Mesendoderm (in vitro differentiated cells): ENCODE measurements at regions not wholly inside any gene's neighbourhood (a gene's known extent, or its start where the extent isn't known, plus 50 kb on each side); places are given as distances from the start of the nearest gene placed in this dataset.
"Not testable (repeated sequence)": the region's sequence is repeated elsewhere in the genome, so short reads cannot be mapped to it uniquely, and the experiment has no call there.

Source experiments
- DNase-seq: peaks from one replicate; pipeline ENCODE4 v3.0.0; 2013
- H2AK5ac ChIP-seq: 2 replicates; pipeline ENCODE4 v1.6.1; 2013; ENCODE audit warnings: low read length, inconsistent platforms
- H2BK120ac ChIP-seq: 2 replicates; pipeline ENCODE4 v1.6.1; 2013; ENCODE audit warnings: low read depth, mild to moderate bottlenecking, low read length, moderate library complexity, mixed read lengths
- H2BK15ac ChIP-seq: replicated peaks from 2 replicates; pipeline ENCODE4 v1.6.1; 2013; ENCODE audit warnings: low read depth, mild to moderate bottlenecking, moderate library complexity
- H2BK5ac ChIP-seq: 2 replicates; pipeline ENCODE4 v1.6.1; 2013; ENCODE audit warnings: low read length, inconsistent platforms
- H3K18ac ChIP-seq: 2 replicates; pipeline ENCODE4 v1.6.1; 2013; ENCODE audit warnings: mild to moderate bottlenecking, low read length, mixed read lengths
- H3K23ac ChIP-seq: one replicate; pipeline ENCODE4 v1.6.1; 2013; ENCODE audit warnings: low read length
- H3K27ac ChIP-seq: 2 replicates; pipeline ENCODE4 v1.5.1; 2013; ENCODE audit warnings: low read depth, mild to moderate bottlenecking, inconsistent platforms, low read length, moderate library complexity
- H3K27me3 ChIP-seq: 2 replicates; pipeline ENCODE4 v1.6.1; 2013; ENCODE audit warnings: low read length, control low read depth, mild to moderate bottlenecking, inconsistent platforms; ENCODE audit not compliant: insufficient read depth, poor library complexity
- H3K36me3 ChIP-seq: 2 replicates; pipeline ENCODE4 v1.6.1; 2013; ENCODE audit warnings: low read length, inconsistent platforms; ENCODE audit not compliant: control insufficient read depth, insufficient read depth
- H3K4ac ChIP-seq: one replicate; pipeline ENCODE4 v1.6.1; 2013; ENCODE audit warnings: low read depth, mild to moderate bottlenecking, low read length, moderate library complexity
- H3K4me1 ChIP-seq: 2 replicates; pipeline ENCODE4 v1.6.1; 2013; ENCODE audit warnings: low read depth, low read length, inconsistent platforms; ENCODE audit not compliant: control insufficient read depth
- H3K4me2 ChIP-seq: 2 replicates; pipeline ENCODE4 v1.6.1; 2013; ENCODE audit warnings: low read length
- H3K4me3 ChIP-seq: 2 replicates; pipeline ENCODE4 v1.5.1; 2013; ENCODE audit warnings: mild to moderate bottlenecking, low read length
- H3K56ac ChIP-seq: one replicate; pipeline ENCODE4 v1.6.1; 2013; ENCODE audit warnings: low read length
- H3K79me1 ChIP-seq: 2 replicates; pipeline ENCODE4 v1.6.1; 2013; ENCODE audit warnings: low read length, inconsistent platforms
- H3K79me2 ChIP-seq: 2 replicates; pipeline ENCODE4 v1.6.1; 2013; ENCODE audit warnings: mild to moderate bottlenecking, low read length; ENCODE audit not compliant: control insufficient read depth, insufficient read depth
- H3K9ac ChIP-seq: 2 replicates; pipeline ENCODE4 v1.6.1; 2013; ENCODE audit warnings: low read length, inconsistent platforms
- H4K5ac ChIP-seq: one replicate; pipeline ENCODE4 v1.6.1; 2013; ENCODE audit warnings: low read length
- H4K8ac ChIP-seq: one replicate; pipeline ENCODE4 v1.6.1; 2013; ENCODE audit warnings: low read depth, mild to moderate bottlenecking, control low read depth, low read length, moderate library complexity
- WGBS: extraction: QIAGEN DNeasy Blood & Tissue Kit; methylation state at CpG from one replicate; pipeline ENCODE4 v1.1.7; 2013; ENCODE audit warnings: low lambda C conversion rate, missing lambda C conversion rate; ENCODE audit not compliant: insufficient coverage; ENCODE audit errors: extremely low coverage; 5-methylcytosine and 5-hydroxymethylcytosine counted together

DNA sequence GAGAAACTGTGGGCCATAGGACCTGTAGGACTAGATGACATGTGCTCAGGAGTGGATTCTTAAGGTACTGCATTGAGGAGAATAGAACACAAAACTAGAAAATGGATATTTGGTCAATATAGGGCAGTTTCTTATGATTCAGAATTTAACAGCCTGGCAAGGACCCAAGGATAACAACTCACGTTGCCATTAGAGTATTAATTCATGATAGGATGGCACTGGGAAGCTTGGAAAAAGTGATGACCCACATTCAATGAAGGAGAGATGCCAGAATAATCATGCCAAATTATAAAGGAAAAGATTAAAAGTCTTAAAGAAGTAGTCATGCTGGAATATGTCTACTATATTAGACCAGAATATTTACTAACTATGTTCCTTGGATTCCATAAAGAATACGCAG is 594.5 kb downstream of the ANKRD50 start:
- H3K18ac ChIP-seq: no peak overlapping the region
- H2AK5ac ChIP-seq: no peak overlapping the region
- H3K23ac ChIP-seq: no peak overlapping the region
- H2BK120ac ChIP-seq: no peak overlapping the region
- H3K4me2 ChIP-seq: no peak overlapping the region
- no peak overlapping the region for H3K4me3 ChIP-seq
- DNase-seq: no peak
- no peaks in the 10 kb centered on the region for H3K79me2 ChIP-seq
- no peak overlapping the region for H3K4ac ChIP-seq
- no peaks in the 10 kb centered on the region for H3K27me3 ChIP-seq
- H4K5ac ChIP-seq: no peak overlapping the region
- no peak overlapping the region for H3K27ac ChIP-seq
- no peaks in the 10 kb centered on the region for H3K4me1 ChIP-seq
- H2BK15ac ChIP-seq: no peak overlapping the region
- no peak overlapping the region for H3K9ac ChIP-seq
- no peak overlapping the region for H3K56ac ChIP-seq
- no CpG with 5 or more reads among the region's 2 CpGs for WGBS
- H3K36me3 ChIP-seq: no peaks in the 10 kb centered on the region
- H4K8ac ChIP-seq: no peak overlapping the region
- no peak overlapping the region for H2BK5ac ChIP-seq
- no peaks in the 10 kb centered on the region for H3K79me1 ChIP-seq

DNA sequence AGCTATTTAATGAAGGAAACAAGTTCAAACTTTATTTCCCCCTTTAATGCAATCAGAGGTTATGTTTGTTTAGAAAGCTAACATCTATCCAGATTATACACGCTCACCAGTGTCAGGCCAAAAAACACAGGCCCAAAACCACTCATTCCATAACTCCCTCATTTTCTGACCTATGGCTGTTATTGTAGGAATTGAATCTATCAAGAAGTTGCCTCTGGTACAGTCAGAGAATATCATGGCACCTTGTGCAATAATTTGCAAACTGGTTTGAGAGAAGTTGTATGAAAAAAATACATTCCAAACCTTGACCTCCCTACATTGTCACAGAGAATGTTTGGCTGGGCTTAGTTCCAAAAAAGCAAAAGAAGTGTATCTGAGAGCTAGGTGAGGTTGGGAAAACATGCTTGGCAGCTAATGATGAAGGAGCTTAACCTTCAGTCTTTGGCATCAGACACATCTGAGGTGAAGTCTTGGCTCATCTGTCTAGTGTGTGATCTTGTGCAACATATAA is 591.0 kb downstream of the ANKRD50 start:
- Histone ChIP-seq H3K36me3 (no peaks in the 10 kb centered on the region), H3K56ac (no peak overlapping the region), H3K4me1 (no peaks in the 10 kb centered on the region), H3K79me1 (no peaks in the 10 kb centered on the region), H3K27ac (no peak overlapping the region), H4K5ac (no peak overlapping the region), H3K79me2 (no peaks in the 10 kb centered on the region), H3K4me2 (no peak overlapping the region), H4K8ac (no peak overlapping the region), H3K4me3 (no peak overlapping the region), H3K23ac (no peak overlapping the region), H2BK120ac (no peak overlapping the region), H2BK15ac (no peak overlapping the region), H3K18ac (no peak overlapping the region), H3K27me3 (no peaks in the 10 kb centered on the region), H2BK5ac (no peak overlapping the region), H2AK5ac (no peak overlapping the region), H3K4ac (no peak overlapping the region), H3K9ac (no peak overlapping the region)
- DNase-seq: no peak
- WGBS: no CpG with 5 or more reads among the region's 1 CpG

DNA sequence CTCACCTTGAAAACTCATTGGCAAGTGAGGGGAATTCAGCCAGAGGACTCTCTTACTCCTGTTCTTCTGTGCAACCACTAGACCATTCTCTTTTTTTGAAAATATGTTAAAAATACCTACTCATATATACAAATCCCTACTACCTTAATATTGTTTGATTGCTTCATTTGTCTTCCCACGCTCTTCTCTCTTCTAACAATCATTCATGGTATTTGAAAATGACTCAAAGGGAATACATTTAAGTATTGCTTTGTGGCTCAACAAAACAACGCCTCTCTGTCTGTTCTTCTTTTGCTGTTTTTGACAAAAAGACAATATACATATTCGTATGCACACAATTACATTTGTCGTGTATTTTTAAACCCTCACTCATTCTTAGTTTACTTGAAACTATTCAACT is 589.4 kb downstream of the ANKRD50 start:
- H3K79me2 ChIP-seq: no peaks in the 10 kb centered on the region
- no peaks in the 10 kb centered on the region for H3K36me3 ChIP-seq
- no peak overlapping the region for H3K56ac ChIP-seq
- no peaks in the 10 kb centered on the region for H3K27me3 ChIP-seq
- H3K79me1 ChIP-seq: no peaks in the 10 kb centered on the region
- no peak overlapping the region for H2BK120ac ChIP-seq
- no peak overlapping the region for H3K18ac ChIP-seq
- no peak overlapping the region for H2BK5ac ChIP-seq
- no peak overlapping the region for H3K9ac ChIP-seq
- no peak overlapping the region for H3K4me2 ChIP-seq
- 100% methylated on average over 1 of the region's 4 CpGs for WGBS
- H3K27ac ChIP-seq: no peak overlapping the region
- no peak overlapping the region for H4K5ac ChIP-seq
- no peak overlapping the region for H2BK15ac ChIP-seq
- H2AK5ac ChIP-seq: no peak overlapping the region
- no peak overlapping the region for H4K8ac ChIP-seq
- DNase-seq: no peak
- no peak overlapping the region for H3K4ac ChIP-seq
- no peak overlapping the region for H3K23ac ChIP-seq
- H3K4me3 ChIP-seq: no peak overlapping the region
- H3K4me1 ChIP-seq: no peaks in the 10 kb centered on the region

DNA sequence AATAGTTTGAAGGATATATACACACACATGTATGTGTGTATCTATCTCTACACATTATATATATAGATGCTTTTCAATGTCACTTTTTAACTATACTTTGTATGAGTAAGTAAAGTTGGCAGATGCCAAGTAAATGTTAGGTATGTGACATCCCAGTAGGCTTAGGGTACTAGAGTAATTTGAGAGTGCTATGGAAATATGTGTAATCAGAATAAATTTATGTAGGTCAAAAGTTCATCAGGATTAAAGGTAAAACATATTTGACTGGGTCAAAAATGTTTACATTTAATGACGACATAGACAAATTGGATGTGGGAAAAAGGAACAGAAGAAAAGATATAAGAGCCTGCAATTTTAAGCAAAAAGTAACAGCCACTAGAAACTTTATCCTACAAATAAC is 588.8 kb downstream of the ANKRD50 start:
- Histone ChIP-seq H3K4me2 (no peak overlapping the region), H3K27ac (no peak overlapping the region), H3K36me3 (no peaks in the 10 kb centered on the region), H2BK15ac (no peak overlapping the region), H3K18ac (no peak overlapping the region), H4K8ac (no peak overlapping the region), H2AK5ac (no peak overlapping the region), H4K5ac (no peak overlapping the region), H3K4me1 (no peaks in the 10 kb centered on the region), H3K79me1 (no peaks in the 10 kb centered on the region), H2BK120ac (no peak overlapping the region), H3K4ac (no peak overlapping the region), H2BK5ac (no peak overlapping the region), H3K9ac (no peak overlapping the region), H3K4me3 (no peak overlapping the region), H3K27me3 (no peaks in the 10 kb centered on the region), H3K79me2 (no peaks in the 10 kb centered on the region), H3K56ac (no peak overlapping the region), H3K23ac (no peak overlapping the region)
- WGBS: no CpG with 5 or more reads among the region's 1 CpG
- DNase-seq: no peak

DNA sequence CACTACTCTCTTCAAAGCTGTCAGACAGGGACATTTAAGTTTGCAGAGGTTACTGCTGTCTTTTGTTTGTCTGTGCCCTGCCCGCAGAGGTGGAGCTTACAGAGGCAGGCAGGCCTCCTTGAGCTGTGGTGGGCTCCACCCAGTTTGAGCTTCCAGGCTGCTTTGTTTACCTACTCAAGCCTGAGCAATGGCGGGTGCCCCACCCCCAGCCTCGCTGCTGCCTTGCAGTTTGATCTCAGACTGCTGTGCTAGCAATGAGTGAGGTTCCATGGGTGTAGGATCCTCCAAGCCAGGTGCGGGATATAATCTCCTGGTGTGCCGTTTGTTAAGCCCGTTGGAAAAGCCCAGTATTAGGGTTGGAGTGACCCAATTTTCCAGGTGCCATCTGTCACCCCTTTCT is 581.2 kb downstream of the ANKRD50 start:
- WGBS: no CpG with 5 or more reads among the region's 6 CpGs
- not testable (repeated sequence) for H3K4ac ChIP-seq, H3K9ac ChIP-seq, H3K27me3 ChIP-seq, H3K36me3 ChIP-seq, H3K27ac ChIP-seq, H2BK120ac ChIP-seq, H3K4me2 ChIP-seq, H2BK5ac ChIP-seq, H3K79me2 ChIP-seq, H4K8ac ChIP-seq, H2BK15ac ChIP-seq, H3K56ac ChIP-seq, H2AK5ac ChIP-seq, H3K18ac ChIP-seq, H3K23ac ChIP-seq, H4K5ac ChIP-seq, DNase-seq, H3K4me3 ChIP-seq, H3K79me1 ChIP-seq, H3K4me1 ChIP-seq

DNA sequence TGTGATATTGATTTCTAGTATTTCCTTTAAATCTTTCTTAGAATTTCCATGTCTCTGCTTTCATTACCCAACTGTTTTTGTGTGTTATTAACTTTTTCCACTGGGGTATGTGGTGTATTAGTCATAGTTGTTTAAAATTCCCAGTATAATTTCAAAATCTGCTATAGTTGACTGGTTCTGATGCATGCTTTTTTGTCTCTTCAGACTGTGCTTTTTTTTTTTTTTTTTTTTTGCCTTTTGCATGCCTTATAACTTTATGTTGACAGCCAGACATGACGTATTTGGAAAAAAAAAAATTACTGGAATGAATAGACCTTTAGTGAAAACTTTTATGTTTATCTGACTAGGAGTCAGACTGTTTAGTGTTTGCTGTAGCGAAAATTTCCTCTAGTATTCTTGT is 580.4 kb downstream of the ANKRD50 start:
- H3K56ac ChIP-seq: no peak overlapping the region
- no peak overlapping the region for H3K27ac ChIP-seq
- no peak overlapping the region for H4K8ac ChIP-seq
- no peaks in the 10 kb centered on the region for H3K79me1 ChIP-seq
- H3K27me3 ChIP-seq: no peaks in the 10 kb centered on the region
- no peak overlapping the region for H3K23ac ChIP-seq
- WGBS: no CpG with 5 or more reads among the region's 2 CpGs
- H4K5ac ChIP-seq: no peak overlapping the region
- H2BK5ac ChIP-seq: no peak overlapping the region
- H2BK15ac ChIP-seq: no peak overlapping the region
- H3K4me1 ChIP-seq: no peaks in the 10 kb centered on the region
- no peak overlapping the region for H3K4ac ChIP-seq
- H3K4me2 ChIP-seq: no peak overlapping the region
- no peak overlapping the region for H2BK120ac ChIP-seq
- H3K36me3 ChIP-seq: no peaks in the 10 kb centered on the region
- H2AK5ac ChIP-seq: no peak overlapping the region
- no peak for DNase-seq
- no peak overlapping the region for H3K9ac ChIP-seq
- H3K79me2 ChIP-seq: no peaks in the 10 kb centered on the region
- no peak overlapping the region for H3K4me3 ChIP-seq
- no peak overlapping the region for H3K18ac ChIP-seq
